ENCODE measurements at regions not wholly inside any gene's neighbourhood (a gene's known extent, or its start where the extent isn't known, plus 50 kb on each side); places are given as distances from the start of the nearest gene placed in this dataset.
"Not testable (repeated sequence)": the region's sequence is repeated elsewhere in the genome, so short reads cannot be mapped to it uniquely, and the experiment has no call there.

DNA sequence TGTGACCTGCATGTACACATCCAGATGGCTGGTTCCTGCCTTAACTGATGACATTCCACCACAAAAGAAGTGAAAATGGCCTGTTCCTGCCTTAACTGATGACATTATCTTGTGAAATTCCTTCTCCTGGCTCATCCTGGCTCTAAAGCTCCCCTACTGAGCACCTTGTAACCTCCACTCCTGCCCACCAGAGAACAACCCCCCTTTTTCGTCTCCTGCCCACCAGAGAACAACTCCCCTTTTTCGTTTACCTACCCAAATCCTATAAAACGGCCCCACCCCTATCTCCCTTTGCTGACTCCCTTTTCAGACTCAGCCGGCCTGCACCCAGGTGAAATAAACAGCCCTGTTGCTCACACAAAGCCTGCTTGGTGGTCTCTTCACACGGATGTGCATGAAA, 212.2 kb downstream of the KITLG start:
- DNase-seq (ENCODE audit: low read depth in 2 of 2): not testable (repeated sequence)

DNA sequence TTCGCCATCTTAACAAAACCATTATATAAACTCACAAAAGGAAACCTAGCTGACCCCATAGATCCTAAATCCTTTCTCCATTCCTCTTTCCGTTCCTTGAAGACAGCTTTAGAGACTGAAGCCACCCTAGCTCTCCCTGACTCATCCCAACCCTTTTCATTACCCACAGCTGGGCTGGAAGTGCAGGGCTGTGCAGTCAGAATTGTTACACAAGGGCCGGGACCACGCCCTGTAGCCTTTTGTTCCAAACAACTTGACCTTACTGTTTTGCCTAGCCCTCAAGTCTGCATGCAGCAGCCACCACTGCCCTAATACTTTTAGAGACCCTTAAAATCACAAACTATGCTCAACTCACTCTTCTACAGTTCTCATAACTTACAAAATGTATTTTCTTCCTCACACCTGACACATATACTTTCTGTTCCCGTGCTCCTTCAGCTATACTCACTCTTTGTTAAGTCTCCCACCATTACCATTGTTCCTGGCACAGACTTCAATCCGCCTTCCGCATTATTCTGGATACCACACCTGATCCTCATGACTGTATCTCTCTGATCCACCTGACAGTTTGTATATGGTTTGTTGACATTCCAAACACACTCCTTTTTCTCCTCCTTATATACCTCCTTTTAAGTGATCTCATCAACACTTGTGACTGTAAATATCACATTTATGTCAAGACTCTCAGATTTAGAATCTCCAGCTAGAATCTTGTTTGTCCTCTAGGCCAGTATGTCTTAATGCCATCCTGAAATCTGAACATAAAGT, 208.7 kb downstream of the KITLG start:
- DNase-seq (ENCODE audit: low read depth in 2 of 2): no peak

GRCh38 chr12:88375306-88376305, 204.7 kb downstream of the KITLG start:
- DNase-seq (ENCODE audit: low read depth in 2 of 2): no peak

DNA sequence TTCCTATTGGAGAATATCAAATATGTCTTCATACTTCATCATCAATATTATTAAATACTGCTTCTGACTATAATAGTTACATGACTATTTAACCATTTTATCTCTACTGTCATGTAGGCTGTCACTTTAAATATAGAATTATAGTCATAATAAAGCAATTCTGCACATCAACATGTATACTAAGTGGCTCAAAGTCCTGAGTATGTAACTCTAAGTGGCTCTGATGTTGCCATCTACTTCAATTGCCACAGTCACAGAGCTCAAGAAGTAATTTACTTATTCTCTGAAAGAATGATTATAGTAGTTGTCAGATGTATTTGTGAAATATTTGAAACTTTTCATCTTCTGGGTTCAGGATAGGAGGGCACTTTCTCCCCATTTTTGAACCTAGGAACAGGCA, 202.3 kb downstream of the KITLG start:
- no peak for DNase-seq (ENCODE audit: low read depth in 2 of 2)

GRCh38 chr12:88381466-88381865, 198.8 kb downstream of the KITLG start:
- DNase-seq (ENCODE audit: low read depth in 2 of 2): no peak

GRCh38 chr12:88383405-88383804, 196.9 kb downstream of the KITLG start:
- no peak for DNase-seq (ENCODE audit: low read depth in 2 of 2)

- DNase-seq (ENCODE audit: low read depth in 2 of 2): peak in 1 of 2 experiments; percentile 20
These were observed 191.4 kb downstream of the KITLG start for GRCh38 chr12:88388566-88389540.

- no peak for DNase-seq (ENCODE audit: low read depth in 2 of 2)
These were observed 189.5 kb downstream of the KITLG start for GRCh38 chr12:88390811-88391210.

- DNase-seq (ENCODE audit: low read depth in 2 of 2): peak; percentile 72 to 76
These were observed 188.7 kb downstream of the KITLG start for GRCh38 chr12:88391556-88391955.

- no peak for DNase-seq (ENCODE audit: low read depth in 2 of 2)
These were observed 187.1 kb downstream of the KITLG start for GRCh38 chr12:88393017-88393767.

GRCh38 chr12:88398031-88398430, 182.2 kb downstream of the KITLG start:
- DNase-seq (ENCODE audit: low read depth in 2 of 2): peak; percentile 47 to 58

DNA sequence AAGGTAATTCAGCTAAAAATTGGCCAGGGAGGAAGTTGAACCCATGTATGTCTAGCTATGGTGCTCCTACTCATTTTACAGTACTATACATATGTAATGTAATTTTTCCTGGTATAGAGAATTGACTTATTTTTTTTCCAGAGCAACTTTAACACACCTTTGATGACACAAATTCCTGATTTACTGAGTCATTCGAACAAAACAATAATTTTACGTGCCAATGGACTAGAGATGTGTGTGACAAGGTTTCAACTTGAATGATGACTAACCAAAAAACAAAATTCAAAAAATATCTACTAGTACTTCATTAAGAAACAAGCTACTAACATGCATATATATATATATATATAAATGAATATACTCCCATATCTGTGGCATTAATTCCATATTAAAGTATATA, 180.5 kb downstream of the KITLG start:
- no peak for DNase-seq (ENCODE audit: low read depth in 2 of 2)

- DNase-seq (ENCODE audit: low read depth in 2 of 2): no peak
These were observed 180.0 kb downstream of the KITLG start for GRCh38 chr12:88400302-88400701.

DNA sequence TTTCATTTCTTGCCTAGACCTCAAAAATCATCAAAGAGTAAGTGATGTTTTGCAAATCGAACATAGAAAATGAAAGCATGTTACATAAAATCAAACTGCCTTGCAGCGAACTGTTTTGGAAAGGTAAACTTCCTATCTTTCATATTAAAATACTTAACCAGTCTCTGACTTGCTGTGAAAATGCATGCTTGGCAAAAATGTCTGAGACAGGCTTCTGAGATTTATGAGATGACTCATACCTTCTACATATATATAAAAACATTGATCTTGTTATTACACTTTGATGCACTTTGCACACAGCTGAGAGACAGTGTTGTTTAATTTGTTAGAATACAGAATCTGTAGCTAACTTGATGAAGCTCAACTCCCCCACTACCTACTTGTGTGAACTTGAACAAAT, 179.1 kb downstream of the KITLG start:
- no peak for DNase-seq (ENCODE audit: low read depth in 2 of 2)

- DNase-seq (ENCODE audit: low read depth in 2 of 2): no peak
These were observed 173.4 kb downstream of the KITLG start for GRCh38 chr12:88406905-88407304.

- no peak for DNase-seq (ENCODE audit: low read depth in 2 of 2)
These were observed 171.4 kb downstream of the KITLG start for GRCh38 chr12:88408823-88409222.

- DNase-seq (ENCODE audit: low read depth in 2 of 2): no peak
These were observed 171.0 kb downstream of the KITLG start for GRCh38 chr12:88409257-88409656.

DNA sequence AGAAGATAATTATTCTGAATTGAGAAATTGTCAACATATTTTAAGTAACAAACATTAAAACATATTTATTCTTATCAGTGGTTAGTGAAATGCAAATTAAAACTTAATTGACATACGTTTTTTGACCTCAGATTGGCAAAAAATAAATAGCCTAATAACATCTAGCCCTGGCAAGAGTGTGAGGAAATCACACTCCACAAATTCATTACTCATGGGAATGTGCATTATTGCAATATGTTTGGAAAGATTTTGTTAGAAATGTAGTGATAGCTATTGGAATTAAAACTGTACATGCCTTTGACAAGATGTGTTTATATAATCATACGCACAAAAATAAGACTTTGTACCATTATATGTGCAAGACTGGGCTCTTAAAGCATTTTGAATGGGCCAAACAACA, 168.6 kb downstream of the KITLG start:
- DNase-seq (ENCODE audit: low read depth in 2 of 2): no peak

- no peak for DNase-seq (ENCODE audit: low read depth in 2 of 2)
These were observed 166.6 kb downstream of the KITLG start for GRCh38 chr12:88413646-88414045.

DNA sequence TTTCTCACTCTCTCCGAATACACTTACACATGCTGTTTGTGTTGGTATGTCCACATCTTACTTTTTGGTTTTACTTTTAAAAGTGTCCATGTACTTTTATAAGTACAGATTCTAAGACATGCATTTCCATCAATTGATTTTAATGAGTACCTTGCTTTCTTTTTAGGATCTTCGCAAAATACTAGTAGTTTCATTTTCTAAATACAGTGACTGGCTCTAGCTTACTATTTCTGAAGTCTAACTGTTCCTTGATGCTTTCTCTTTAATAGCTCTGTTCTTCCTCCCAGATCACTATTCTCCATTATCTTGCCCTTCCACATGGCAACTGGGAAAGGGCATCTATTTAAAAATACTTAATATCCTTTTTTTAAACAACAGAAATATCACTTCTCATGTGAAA, 164.1 kb downstream of the KITLG start:
- no peak for DNase-seq (ENCODE audit: low read depth in 2 of 2)

DNA sequence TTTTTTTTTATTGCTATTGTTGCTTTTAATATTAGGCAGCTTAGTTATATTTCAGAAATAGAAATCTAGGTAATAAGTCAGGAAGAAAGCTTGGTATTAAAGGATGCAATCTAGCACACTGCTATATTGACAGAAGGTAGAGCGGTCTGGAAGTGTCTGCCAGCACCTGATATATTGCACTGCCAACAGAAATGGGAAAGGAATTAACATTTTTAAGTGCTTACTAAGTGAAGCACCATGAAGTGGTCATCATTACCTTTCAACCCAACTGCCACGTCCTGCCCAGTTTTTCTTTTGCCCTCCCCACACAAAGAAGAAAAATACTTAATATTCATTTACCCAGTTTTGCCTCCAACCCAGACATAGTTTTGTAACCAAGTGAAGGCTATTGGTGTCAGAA, 163.5 kb downstream of the KITLG start:
- no peak for DNase-seq (ENCODE audit: low read depth in 2 of 2)

Measured in fibroblast of skin of left quadriceps (primary cell).